PFSK-1 (cell line): ENCODE measurements at regions not wholly inside any gene's neighbourhood (a gene's known extent, or its start where the extent isn't known, plus 50 kb on each side); places are given as distances from the start of the nearest gene placed in this dataset.

Source experiments
- FOXP2 ChIP-seq: optimal IDR thresholded peaks from 2 replicates; pipeline ENCODE3; 2011; ENCODE audit warnings: borderline replicate concordance, control low read depth, inconsistent platforms; ENCODE audit not compliant: insufficient read depth; ENCODE audit errors: extremely low read length, extremely low read depth
- POLR2AphosphoS5 ChIP-seq: IDR thresholded peaks from 2 replicates; pipeline ENCODE4 v1.6.1; 2012; ENCODE audit warnings: low read depth, mild to moderate bottlenecking, control low read depth, low read length, moderate library complexity
- SIN3A ChIP-seq: IDR thresholded peaks from 2 replicates; pipeline ENCODE4 v1.6.1; 2012; ENCODE audit warnings: mild to moderate bottlenecking, low read length, moderate library complexity, borderline replicate concordance; ENCODE audit not compliant: insufficient read depth
- TAF1 ChIP-seq: IDR thresholded peaks from 2 replicates; pipeline ENCODE4 v1.6.1; 2012; ENCODE audit warnings: low read length, control low read depth, borderline replicate concordance; ENCODE audit not compliant: insufficient read depth
- TF ChIP-seq, protein P1 (sequence below), 2 experiments: IDR thresholded peaks; 2 replicates each; pipeline versions ENCODE4 v1.6.1 to v1.8.0; 2011 to 2012; ENCODE audit warnings: low read depth in 2 of 2, low read length in 2 of 2, control low read depth in 1 of 2, inconsistent platforms in 1 of 2, mild to moderate bottlenecking in 1 of 2, moderate library complexity in 1 of 2; ENCODE audit not compliant: insufficient read depth in 1 of 2

DNA sequence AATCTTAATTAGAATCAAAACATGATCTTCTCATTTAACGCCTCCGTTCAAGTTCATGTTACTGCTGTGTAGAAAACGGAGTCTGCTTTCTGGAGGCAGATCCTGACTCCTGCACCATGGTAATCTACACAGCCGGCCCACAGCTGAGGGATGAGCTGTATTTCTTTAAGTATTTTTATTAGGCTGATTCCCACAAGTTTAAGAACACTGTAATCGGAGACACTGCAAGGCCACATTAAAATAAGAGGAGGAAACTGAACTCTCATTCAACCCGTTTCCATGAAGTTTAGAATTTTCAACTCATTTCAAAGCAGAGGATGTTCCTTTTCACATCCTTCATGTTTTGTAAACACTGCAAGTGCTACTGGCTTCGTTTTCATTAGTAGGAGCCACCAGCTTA lies 372.2 kb downstream of the NFIB start:
- no peak for TF ChIP-seq SIN3A
- TF ChIP-seq, protein P1, sequence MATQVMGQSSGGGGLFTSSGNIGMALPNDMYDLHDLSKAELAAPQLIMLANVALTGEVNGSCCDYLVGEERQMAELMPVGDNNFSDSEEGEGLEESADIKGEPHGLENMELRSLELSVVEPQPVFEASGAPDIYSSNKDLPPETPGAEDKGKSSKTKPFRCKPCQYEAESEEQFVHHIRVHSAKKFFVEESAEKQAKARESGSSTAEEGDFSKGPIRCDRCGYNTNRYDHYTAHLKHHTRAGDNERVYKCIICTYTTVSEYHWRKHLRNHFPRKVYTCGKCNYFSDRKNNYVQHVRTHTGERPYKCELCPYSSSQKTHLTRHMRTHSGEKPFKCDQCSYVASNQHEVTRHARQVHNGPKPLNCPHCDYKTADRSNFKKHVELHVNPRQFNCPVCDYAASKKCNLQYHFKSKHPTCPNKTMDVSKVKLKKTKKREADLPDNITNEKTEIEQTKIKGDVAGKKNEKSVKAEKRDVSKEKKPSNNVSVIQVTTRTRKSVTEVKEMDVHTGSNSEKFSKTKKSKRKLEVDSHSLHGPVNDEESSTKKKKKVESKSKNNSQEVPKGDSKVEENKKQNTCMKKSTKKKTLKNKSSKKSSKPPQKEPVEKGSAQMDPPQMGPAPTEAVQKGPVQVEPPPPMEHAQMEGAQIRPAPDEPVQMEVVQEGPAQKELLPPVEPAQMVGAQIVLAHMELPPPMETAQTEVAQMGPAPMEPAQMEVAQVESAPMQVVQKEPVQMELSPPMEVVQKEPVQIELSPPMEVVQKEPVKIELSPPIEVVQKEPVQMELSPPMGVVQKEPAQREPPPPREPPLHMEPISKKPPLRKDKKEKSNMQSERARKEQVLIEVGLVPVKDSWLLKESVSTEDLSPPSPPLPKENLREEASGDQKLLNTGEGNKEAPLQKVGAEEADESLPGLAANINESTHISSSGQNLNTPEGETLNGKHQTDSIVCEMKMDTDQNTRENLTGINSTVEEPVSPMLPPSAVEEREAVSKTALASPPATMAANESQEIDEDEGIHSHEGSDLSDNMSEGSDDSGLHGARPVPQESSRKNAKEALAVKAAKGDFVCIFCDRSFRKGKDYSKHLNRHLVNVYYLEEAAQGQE (IDR thresholded peaks at IDR 0.05; ENCODE audit: insufficient read depth in 1 of 2, low read depth in 2 of 2, low read length in 2 of 2): no peak
- TF ChIP-seq TAF1: no peak
- TF ChIP-seq FOXP2: no peak
- no peak for TF ChIP-seq POLR2AphosphoS5

DNA sequence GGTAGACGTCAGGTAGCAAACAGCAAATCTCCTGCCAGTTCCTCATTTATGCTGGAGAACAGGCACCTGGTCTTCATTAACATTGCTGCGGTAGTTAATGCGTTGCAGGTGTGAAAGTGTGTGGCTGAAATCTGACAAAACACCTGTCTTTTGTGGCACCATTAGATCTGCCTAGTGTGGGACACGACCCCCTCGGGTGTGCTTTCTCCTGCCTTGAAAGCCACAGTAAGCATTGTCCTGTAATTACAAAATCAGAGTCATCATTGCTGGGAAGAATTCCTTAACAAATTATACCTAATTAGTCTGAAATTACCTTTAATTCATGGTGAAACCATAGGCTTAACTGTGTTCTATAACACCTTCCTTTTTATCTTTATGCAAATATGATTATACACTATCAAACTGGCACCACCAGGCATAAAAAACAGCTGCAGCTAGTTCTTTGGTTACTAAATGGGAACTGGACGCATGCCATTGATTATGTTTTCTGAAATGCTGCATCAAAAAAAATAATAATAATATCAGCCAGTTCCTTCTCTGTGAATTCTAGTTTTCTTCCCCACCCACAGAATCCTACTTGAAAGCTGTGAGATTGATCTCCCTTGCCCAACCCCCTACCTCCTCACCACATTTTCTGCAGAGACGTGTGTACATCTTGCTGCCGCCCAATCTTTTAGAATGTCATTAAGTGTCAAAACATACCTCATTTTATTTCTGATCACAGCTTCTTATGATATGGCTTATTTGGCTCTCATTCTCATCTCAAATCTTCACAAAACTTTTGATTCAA lies 374.0 kb downstream of the NFIB start:
- TF ChIP-seq POLR2AphosphoS5 (no peak), SIN3A (no peak), TAF1 (no peak), FOXP2 (no peak)
- TF ChIP-seq, protein P1 (IDR thresholded peaks at IDR 0.05; ENCODE audit: insufficient read depth in 1 of 2, low read depth in 2 of 2, low read length in 2 of 2): no peak

- TF ChIP-seq, protein P1 (IDR thresholded peaks at IDR 0.05; ENCODE audit: insufficient read depth in 1 of 2, low read depth in 2 of 2, low read length in 2 of 2): no peak
- TF ChIP-seq SIN3A (no peak), FOXP2 (no peak), TAF1 (no peak)
Observed at GRCh38 chr9:13939134-13939533, 374.8 kb downstream of the NFIB start.

- TF ChIP-seq SIN3A: no peak
- TF ChIP-seq, protein P1 (IDR thresholded peaks at IDR 0.05; ENCODE audit: insufficient read depth in 1 of 2, low read depth in 2 of 2, low read length in 2 of 2): no peak
- no peak for TF ChIP-seq TAF1
- TF ChIP-seq FOXP2: no peak
- no peak for TF ChIP-seq POLR2AphosphoS5
Observed at GRCh38 chr9:13934416-13934815, 379.5 kb downstream of the NFIB start.

DNA sequence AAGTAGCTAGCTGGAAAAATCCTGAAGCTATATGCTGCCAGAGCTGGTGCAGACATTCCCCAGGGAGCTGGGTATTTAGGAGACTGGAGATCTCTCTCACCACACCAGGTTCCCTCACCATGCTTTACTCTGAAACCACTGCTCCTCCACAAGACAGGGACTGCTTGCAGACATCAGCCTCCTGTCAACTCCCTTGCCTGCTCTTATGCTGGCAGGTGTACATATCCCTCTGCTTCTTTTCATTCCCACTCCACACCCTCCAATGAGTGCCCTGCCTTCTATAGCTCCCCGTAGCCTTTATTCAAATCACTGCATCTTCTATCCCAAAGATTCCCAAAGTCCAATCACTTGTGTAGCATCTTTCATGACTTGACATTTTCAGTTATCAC lies 380.7 kb downstream of the NFIB start:
- TF ChIP-seq, protein P1 (IDR thresholded peaks at IDR 0.05; ENCODE audit: insufficient read depth in 1 of 2, low read depth in 2 of 2, low read length in 2 of 2): no peak
- TF ChIP-seq SIN3A (no peak), POLR2AphosphoS5 (no peak), FOXP2 (no peak), TAF1 (no peak)
